Trophoblast cell (in vitro differentiated cells and primary cell): ENCODE measurements at regions not wholly inside any gene's neighbourhood (a gene's known extent, or its start where the extent isn't known, plus 50 kb on each side); places are given as distances from the start of the nearest gene placed in this dataset.

Source experiments
- DNase-seq, 2 donors: peaks; one replicate each; pipeline ENCODE4 v3.0.0-alpha.2; 2016
- H2AFZ ChIP-seq: 2 replicates; pipeline ENCODE4 v1.6.1; 2013; ENCODE audit warnings: low read length, moderate library complexity, mild to moderate bottlenecking; ENCODE audit not compliant: insufficient read depth, poor library complexity
- H2AK5ac ChIP-seq: 2 replicates; pipeline ENCODE4 v1.6.1; 2013; ENCODE audit warnings: mild to moderate bottlenecking, low read length
- H2BK120ac ChIP-seq: 2 replicates; pipeline ENCODE4 v1.6.1; 2013; ENCODE audit warnings: low read length, mild to moderate bottlenecking, moderate library complexity; ENCODE audit not compliant: insufficient read depth, poor library complexity
- H2BK12ac ChIP-seq: 2 replicates; pipeline ENCODE4 v1.6.1; 2013; ENCODE audit warnings: mild to moderate bottlenecking, low read length, moderate library complexity
- H2BK5ac ChIP-seq: 2 replicates; pipeline ENCODE4 v1.6.1; 2013; ENCODE audit warnings: low read length, low read depth, moderate library complexity, mild to moderate bottlenecking; ENCODE audit not compliant: poor library complexity
- H3K14ac ChIP-seq: 2 replicates; pipeline ENCODE4 v1.6.1; 2013; ENCODE audit warnings: mild to moderate bottlenecking, low read length
- H3K18ac ChIP-seq: 2 replicates; pipeline ENCODE4 v1.6.1; 2013; ENCODE audit warnings: mild to moderate bottlenecking, low read length
- H3K23ac ChIP-seq: 2 replicates; pipeline ENCODE4 v1.6.1; 2013; ENCODE audit warnings: low read length
- H3K27ac ChIP-seq: 2 replicates; pipeline ENCODE4 v1.5.1; 2013; ENCODE audit warnings: low read depth, mild to moderate bottlenecking, inconsistent platforms, low read length, moderate library complexity
- H3K27me3 ChIP-seq: 2 replicates; pipeline ENCODE4 v1.6.1; 2013; ENCODE audit warnings: inconsistent platforms, mild to moderate bottlenecking, low read length, moderate library complexity; ENCODE audit not compliant: insufficient read depth
- H3K36me3 ChIP-seq, 2 experiments: 1 replicate in 1 of 2; 2 replicates in 1 of 2; pipeline ENCODE4 v1.6.1; 2013; ENCODE audit warnings: low read length in 2 of 2, mild to moderate bottlenecking in 2 of 2, moderate library complexity in 1 of 2; ENCODE audit not compliant: insufficient read depth in 2 of 2, control insufficient read depth in 1 of 2
- H3K4ac ChIP-seq: 2 replicates; pipeline ENCODE4 v1.6.1; 2013; ENCODE audit warnings: low read depth, mild to moderate bottlenecking, low read length, moderate library complexity
- H3K4me1 ChIP-seq, 2 experiments: 1 replicate in 1 of 2; 2 replicates in 1 of 2; pipeline ENCODE4 v1.6.1; 2013; ENCODE audit warnings: low read length in 2 of 2, mild to moderate bottlenecking in 2 of 2, moderate library complexity in 1 of 2; ENCODE audit not compliant: insufficient read depth in 2 of 2, control insufficient read depth in 1 of 2
- H3K4me2 ChIP-seq: 2 replicates; pipeline ENCODE4 v1.6.1; 2013; ENCODE audit warnings: inconsistent platforms, mild to moderate bottlenecking, low read length, moderate library complexity
- H3K4me3 ChIP-seq: 2 replicates; pipeline ENCODE4 v1.5.1; 2013; ENCODE audit warnings: mild to moderate bottlenecking, low read depth, low read length, inconsistent platforms
- H3K79me1 ChIP-seq: one replicate; pipeline ENCODE4 v1.6.1; 2013; ENCODE audit warnings: low read length
- H3K79me2 ChIP-seq: 2 replicates; pipeline ENCODE4 v1.6.1; 2013; ENCODE audit warnings: low read length, mild to moderate bottlenecking; ENCODE audit not compliant: control insufficient read depth, insufficient read depth, poor library complexity
- H3K9ac ChIP-seq: 2 replicates; pipeline ENCODE4 v1.6.1; 2013; ENCODE audit warnings: mild to moderate bottlenecking, low read length
- H3K9me3 ChIP-seq: 2 replicates; pipeline ENCODE4 v1.6.1; 2013; ENCODE audit warnings: low read depth, mild to moderate bottlenecking, control low read depth, inconsistent platforms, low read length; ENCODE audit not compliant: insufficient read depth
- H4K12ac ChIP-seq: 2 replicates; pipeline ENCODE4 v1.6.1; 2013; ENCODE audit warnings: low read depth, mild to moderate bottlenecking, low read length, moderate library complexity
- H4K8ac ChIP-seq: 2 replicates; pipeline ENCODE4 v1.6.1; 2013; ENCODE audit warnings: low read depth, mild to moderate bottlenecking, low read length, moderate library complexity
- H4K91ac ChIP-seq: one replicate; pipeline ENCODE4 v1.6.1; 2013; ENCODE audit warnings: low read depth, mild to moderate bottlenecking, low read length, moderate library complexity
- WGBS: extraction: QIAGEN DNeasy Blood & Tissue Kit; methylation state at CpG from one replicate; pipeline ENCODE4 v1.1.7; 2013; ENCODE audit warnings: missing lambda C conversion rate; ENCODE audit not compliant: insufficient read length, insufficient coverage; ENCODE audit errors: extremely low coverage; 5-methylcytosine and 5-hydroxymethylcytosine counted together

DNA sequence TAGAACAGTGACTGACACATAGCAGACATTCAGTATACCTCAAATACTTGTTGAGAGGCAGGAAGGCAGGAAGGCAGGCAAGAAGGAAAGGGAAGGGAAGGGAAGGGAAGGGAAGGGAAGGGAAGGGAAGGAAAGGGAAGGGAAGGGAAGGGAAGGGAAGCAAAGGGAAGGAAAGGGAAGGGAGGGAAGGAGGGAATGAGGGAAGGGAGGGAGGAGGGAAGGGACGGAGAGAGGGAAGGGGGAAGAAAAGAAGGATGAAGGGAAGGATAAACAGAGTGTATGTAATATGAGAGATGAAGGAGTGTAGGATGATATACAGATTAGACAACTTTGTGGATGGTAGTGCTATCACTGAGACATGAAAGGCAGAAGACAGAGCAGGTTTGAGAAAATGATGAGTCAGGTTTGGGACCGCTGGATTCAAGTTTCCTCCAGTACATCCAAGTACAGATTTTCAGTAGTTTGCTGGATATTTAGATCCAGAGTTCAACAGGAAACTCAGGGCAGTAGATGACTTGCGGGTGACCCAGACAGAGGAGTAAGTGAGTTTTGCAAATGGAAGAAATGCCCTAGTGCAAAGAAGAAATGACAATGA, 85.9 kb downstream of the MAFB start:
- Histone ChIP-seq H4K12ac (no peak overlapping the region), H3K23ac (no peak overlapping the region), H3K14ac (no peak overlapping the region), H2BK120ac (no peak overlapping the region), H2BK12ac (no peak overlapping the region), H3K4me1 (no peaks in the 10 kb centered on the region), H4K8ac (no peak overlapping the region), H2AFZ (no peak overlapping the region), H3K79me1 (no peaks in the 10 kb centered on the region), H3K27me3 (no peaks in the 10 kb centered on the region), H3K27ac (no peak overlapping the region), H3K18ac (no peak overlapping the region), H3K9ac (no peak overlapping the region), H4K91ac (no peak overlapping the region), H3K4me2 (no peak overlapping the region), H3K4ac (no peak overlapping the region), H2BK5ac (no peak overlapping the region), H3K79me2 (no peaks in the 10 kb centered on the region), H3K4me3 (no peak overlapping the region), H2AK5ac (no peak overlapping the region), H3K36me3 (no peaks in the 10 kb centered on the region), H3K9me3 (no peaks in the 10 kb centered on the region)
- no peak for DNase-seq
- WGBS = 100% methylated on average over 1 of the region's 3 CpGs

DNA sequence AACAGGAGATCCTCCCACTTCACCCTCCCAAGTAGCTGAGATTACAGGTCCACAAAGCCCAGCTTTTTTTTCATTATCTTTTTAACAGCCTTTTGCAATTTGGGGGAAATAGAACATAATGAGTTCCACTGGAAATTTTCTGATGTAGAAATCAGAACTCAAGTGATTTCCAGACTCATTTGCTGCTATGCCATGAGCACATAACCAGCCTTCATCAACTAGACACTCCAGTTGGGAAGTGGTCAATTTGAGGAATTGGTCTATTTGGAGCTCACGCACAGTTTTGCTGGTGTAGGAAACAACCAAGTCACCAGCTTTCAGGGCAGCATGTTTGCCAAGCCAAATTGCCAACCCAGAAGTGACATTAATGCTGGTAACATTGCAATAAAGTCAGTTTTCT, 86.7 kb downstream of the MAFB start:
- Histone ChIP-seq H3K18ac (no peak overlapping the region), H2AFZ (no peak overlapping the region), H3K9me3 (no peaks in the 10 kb centered on the region), H2AK5ac (no peak overlapping the region), H4K91ac (no peak overlapping the region), H3K4me1 (no peaks in the 10 kb centered on the region), H3K79me1 (no peaks in the 10 kb centered on the region), H3K14ac (no peak overlapping the region), H3K36me3 (no peaks in the 10 kb centered on the region), H2BK12ac (no peak overlapping the region), H3K4me2 (no peak overlapping the region), H3K27ac (no peak overlapping the region), H3K9ac (no peak overlapping the region), H3K23ac (no peak overlapping the region), H3K79me2 (no peaks in the 10 kb centered on the region), H2BK120ac (no peak overlapping the region), H4K8ac (no peak overlapping the region), H4K12ac (no peak overlapping the region), H2BK5ac (no peak overlapping the region), H3K4me3 (no peak overlapping the region), H3K27me3 (no peaks in the 10 kb centered on the region), H3K4ac (no peak overlapping the region)
- no CpG with 5 or more reads among the region's 1 CpG for WGBS
- no peak for DNase-seq

DNA sequence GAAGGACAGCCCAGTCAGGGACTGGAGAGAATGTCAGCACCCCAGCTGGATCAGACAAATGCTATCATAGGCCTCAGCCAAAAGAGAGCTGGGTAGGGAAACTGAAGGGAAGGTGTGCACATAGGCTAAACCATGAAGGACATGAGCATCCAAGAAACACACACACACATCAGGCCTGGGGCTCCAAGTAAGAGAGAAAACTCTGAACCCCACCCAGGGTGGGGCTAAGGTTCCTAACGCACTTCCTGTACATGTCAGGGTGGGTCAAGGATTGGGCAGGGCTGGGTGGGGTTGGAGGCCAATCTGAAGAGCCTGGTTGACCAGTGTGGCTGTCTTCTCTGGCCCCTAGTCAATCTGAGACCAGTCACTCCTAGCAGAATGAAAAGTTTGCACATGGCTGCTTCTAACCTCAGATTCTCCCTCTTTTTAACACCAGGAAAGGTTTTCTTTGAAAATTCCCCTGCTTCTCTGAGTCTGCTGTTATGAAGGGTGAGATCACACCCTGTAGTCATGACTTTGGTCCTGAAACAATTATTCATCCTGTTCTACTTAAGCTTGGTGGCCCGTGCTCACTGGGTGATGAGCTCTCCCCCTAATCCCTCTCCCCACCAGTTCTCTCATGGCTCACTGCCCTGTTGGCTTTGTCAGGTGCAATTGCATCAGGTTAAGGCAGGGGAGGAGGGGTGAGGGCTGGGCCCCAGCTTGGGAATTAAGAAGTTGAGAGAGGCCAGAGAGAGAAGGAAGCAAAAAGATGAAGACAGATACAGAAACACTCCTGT, 88.4 kb downstream of the MAFB start:
- Histone ChIP-seq H3K9ac (no peak overlapping the region), H2BK120ac (no peak overlapping the region), H4K12ac (no peak overlapping the region), H3K4me3 (no peak overlapping the region), H3K27ac (no peak overlapping the region), H3K4me2 (no peak overlapping the region), H3K9me3 (no peaks in the 10 kb centered on the region), H4K8ac (no peak overlapping the region), H3K14ac (no peak overlapping the region), H3K4me1 (no peaks in the 10 kb centered on the region), H3K27me3 (no peaks in the 10 kb centered on the region), H3K23ac (no peak overlapping the region), H2BK12ac (no peak overlapping the region), H2AFZ (no peak overlapping the region), H4K91ac (no peak overlapping the region), H3K36me3 (no peaks in the 10 kb centered on the region), H3K79me2 (no peaks in the 10 kb centered on the region), H3K79me1 (no peaks in the 10 kb centered on the region), H2AK5ac (no peak overlapping the region), H3K4ac (no peak overlapping the region), H3K18ac (no peak overlapping the region), H2BK5ac (no peak overlapping the region)
- no peak for DNase-seq
- no CpG with 5 or more reads among the region's 2 CpGs for WGBS

DNA sequence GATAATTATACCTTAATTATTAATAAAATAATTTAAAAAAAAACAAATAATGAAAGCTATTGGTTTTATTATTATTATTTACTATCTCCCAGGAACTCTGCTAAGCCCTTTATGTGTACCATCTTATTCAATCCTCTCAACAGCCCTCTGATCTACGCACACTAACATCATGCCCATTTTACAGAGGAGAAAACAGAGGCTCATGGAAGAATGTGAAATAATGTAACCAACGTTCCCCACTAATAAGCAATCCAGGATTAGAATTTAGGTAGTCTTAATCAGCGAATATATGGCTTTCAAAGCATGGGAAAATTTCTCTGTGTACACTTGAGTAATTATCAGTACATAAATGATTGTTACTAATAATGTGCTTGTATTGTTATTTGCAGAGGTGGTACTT, 89.0 kb downstream of the MAFB start:
- H3K23ac ChIP-seq = no peak overlapping the region
- H3K18ac ChIP-seq = no peak overlapping the region
- no peak overlapping the region for H4K91ac ChIP-seq
- no CpG with 5 or more reads among the region's 3 CpGs for WGBS
- H4K8ac ChIP-seq = no peak overlapping the region
- H3K14ac ChIP-seq = no peak overlapping the region
- no peak overlapping the region for H3K4ac ChIP-seq
- H3K36me3 ChIP-seq = no peaks in the 10 kb centered on the region
- H2AK5ac ChIP-seq = no peak overlapping the region
- H3K4me2 ChIP-seq = no peak overlapping the region
- no peak overlapping the region for H3K4me3 ChIP-seq
- no peaks in the 10 kb centered on the region for H3K79me1 ChIP-seq
- no peak for DNase-seq
- no peak overlapping the region for H4K12ac ChIP-seq
- no peak overlapping the region for H2BK120ac ChIP-seq
- no peaks in the 10 kb centered on the region for H3K79me2 ChIP-seq
- H3K27me3 ChIP-seq = no peaks in the 10 kb centered on the region
- no peak overlapping the region for H2BK5ac ChIP-seq
- no peak overlapping the region for H3K27ac ChIP-seq
- no peak overlapping the region for H3K9ac ChIP-seq
- H3K4me1 ChIP-seq = no peaks in the 10 kb centered on the region
- no peak overlapping the region for H2AFZ ChIP-seq
- peaks cover 4% of the 10 kb centered on the region for H3K9me3 ChIP-seq
- no peak overlapping the region for H2BK12ac ChIP-seq
